WI38 (cell line): ENCODE measurements at regions not wholly inside any gene's neighbourhood (a gene's known extent, or its start where the extent isn't known, plus 50 kb on each side); places are given as distances from the start of the nearest gene placed in this dataset.

Experiments used
- H3K4me3 ChIP-seq: 2 replicates; pipeline ENCODE4 v1.5.1; 2011; ENCODE audit warnings: low read depth, mild to moderate bottlenecking, control low read depth, low read length
- TF ChIP-seq, protein P1 (sequence below): IDR thresholded peaks from 2 replicates; pipeline ENCODE4 v1.5.1; 2012; ENCODE audit warnings: low read depth, mild to moderate bottlenecking, control low read depth, low read length

GRCh38 chr4:127055357-127055756, 577.4 kb upstream of the INTU start:
- no peak overlapping the region for H3K4me3 ChIP-seq
- TF ChIP-seq, protein P1, sequence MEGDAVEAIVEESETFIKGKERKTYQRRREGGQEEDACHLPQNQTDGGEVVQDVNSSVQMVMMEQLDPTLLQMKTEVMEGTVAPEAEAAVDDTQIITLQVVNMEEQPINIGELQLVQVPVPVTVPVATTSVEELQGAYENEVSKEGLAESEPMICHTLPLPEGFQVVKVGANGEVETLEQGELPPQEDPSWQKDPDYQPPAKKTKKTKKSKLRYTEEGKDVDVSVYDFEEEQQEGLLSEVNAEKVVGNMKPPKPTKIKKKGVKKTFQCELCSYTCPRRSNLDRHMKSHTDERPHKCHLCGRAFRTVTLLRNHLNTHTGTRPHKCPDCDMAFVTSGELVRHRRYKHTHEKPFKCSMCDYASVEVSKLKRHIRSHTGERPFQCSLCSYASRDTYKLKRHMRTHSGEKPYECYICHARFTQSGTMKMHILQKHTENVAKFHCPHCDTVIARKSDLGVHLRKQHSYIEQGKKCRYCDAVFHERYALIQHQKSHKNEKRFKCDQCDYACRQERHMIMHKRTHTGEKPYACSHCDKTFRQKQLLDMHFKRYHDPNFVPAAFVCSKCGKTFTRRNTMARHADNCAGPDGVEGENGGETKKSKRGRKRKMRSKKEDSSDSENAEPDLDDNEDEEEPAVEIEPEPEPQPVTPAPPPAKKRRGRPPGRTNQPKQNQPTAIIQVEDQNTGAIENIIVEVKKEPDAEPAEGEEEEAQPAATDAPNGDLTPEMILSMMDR: no peak

DNA sequence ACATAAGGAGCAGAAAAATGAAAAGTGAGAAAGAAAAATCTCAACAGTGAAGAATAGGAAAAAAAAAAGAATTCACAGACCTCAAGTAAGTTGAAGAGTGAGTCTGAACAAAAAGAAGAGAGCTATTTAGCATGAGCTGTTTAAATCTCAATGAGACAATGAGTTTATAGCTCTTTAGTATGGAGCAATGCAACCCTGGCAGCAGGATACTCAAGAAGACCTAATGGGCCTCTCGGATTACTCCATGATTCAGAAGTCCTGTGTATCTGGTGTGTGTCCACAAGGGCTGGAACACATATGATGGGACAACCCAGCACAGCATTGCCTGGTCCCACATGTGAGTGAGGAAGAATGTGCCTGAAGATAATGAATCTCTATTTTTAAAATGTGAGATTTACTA, 563.1 kb upstream of the INTU start:
- TF ChIP-seq, protein P1: no peak
- no peak overlapping the region for H3K4me3 ChIP-seq

DNA sequence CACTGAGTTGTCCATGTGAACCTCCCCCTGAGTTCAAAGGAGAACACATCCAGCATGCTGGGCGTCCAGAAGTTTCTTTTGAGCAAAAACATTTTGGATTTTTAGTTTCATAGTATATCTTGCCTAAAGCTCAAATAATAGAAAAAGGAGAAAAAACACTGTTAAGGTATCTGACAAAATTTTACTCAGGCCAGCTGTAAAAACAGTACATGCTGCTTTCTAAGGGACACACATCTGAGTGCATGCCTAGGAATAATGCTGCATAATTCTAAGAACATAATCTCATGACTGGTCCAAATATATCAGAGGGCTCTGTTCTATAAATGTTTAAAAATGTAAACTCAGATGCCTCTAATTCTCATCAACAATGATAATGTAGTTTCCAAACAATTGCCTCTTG, 561.3 kb upstream of the INTU start:
- TF ChIP-seq, protein P1: no peak
- H3K4me3 ChIP-seq: no peak overlapping the region

DNA sequence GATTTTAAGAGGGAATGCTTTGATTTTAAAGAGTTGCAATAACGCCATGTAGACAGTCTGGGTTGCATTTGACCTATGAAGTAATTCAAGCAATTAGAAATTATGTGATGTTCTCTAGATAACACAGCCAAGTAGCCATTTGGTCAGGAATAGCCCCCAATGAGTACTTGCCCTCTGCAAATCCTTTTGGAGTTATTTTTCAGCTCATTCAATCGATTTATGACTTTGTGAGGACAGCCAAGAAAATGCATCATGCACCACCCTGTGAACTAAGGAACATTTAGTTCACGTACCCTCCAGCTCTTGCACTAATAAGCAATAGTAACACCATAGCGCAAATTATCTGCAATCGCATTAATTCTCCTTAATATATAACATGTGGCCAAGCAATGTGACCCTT, 552.6 kb upstream of the INTU start:
- TF ChIP-seq, protein P1: no peak

DNA sequence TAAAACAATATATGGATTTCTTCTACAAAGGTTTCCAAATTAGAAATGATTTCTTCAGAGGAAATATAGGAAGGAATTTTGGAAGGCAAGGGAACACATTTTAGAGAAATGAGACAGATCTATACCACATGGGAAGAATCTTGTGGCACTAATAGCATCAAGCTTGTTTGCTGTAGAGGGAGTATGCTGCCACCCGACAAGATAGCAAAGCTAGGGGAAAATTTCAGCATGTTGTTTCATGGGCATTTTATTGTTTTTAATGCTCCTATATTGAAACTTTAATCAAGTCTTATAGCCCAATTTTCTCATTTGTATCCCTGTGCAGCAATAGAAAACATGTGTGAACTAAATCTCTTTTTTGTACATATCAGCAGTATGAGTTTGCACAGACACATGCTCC, 551.7 kb upstream of the INTU start:
- H3K4me3 ChIP-seq: no peak overlapping the region
- TF ChIP-seq, protein P1: no peak

More for the DNA sequence above, 552.6 kb upstream of the INTU start:
- H3K4me3 ChIP-seq: no peak overlapping the region

DNA sequence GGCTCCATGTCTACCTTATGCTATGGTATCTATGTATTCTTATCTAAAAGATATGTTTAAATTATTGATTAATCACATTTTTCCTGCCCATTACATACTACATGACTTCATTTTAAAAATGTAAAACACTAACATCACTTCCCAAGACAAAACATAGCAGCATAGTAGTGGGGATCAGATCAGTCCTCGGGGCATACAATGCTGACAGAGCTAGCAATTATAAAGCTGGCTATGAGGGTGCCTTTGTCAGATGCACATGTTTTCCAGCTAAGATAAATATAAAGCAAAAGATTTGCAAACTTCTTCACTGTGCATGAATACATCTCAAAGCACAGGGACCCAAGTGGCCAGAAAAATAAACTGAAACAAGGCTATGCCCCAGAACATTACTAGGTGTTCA, 549.8 kb upstream of the INTU start:
- TF ChIP-seq, protein P1: no peak
- no peak overlapping the region for H3K4me3 ChIP-seq

DNA sequence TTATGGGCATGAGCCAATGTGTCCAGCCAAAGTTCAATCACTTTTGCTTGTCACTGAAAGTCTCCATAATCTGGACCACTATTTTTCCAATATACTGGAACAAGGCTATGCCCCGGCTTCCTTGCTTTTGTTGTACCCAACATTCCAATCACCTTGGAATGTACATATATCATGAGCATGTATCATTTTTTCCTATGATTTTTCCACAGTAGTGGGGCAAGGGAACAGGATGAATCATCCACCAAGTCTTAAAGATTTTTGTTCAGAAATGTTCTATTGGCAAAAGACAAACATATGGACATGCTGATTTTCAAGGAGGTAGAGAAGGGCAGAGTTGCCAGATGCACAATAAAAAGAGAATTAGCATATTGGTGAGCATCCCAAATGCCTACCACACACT, 548.1 kb upstream of the INTU start:
- no peak overlapping the region for H3K4me3 ChIP-seq
- TF ChIP-seq, protein P1: no peak
